ENCODE measurements at regions not wholly inside any gene's neighbourhood (a gene's known extent, or its start where the extent isn't known, plus 50 kb on each side); places are given as distances from the start of the nearest gene placed in this dataset.
"Not testable (repeated sequence)": the region's sequence is repeated elsewhere in the genome, so short reads cannot be mapped to it uniquely, and the experiment has no call there.

DNA sequence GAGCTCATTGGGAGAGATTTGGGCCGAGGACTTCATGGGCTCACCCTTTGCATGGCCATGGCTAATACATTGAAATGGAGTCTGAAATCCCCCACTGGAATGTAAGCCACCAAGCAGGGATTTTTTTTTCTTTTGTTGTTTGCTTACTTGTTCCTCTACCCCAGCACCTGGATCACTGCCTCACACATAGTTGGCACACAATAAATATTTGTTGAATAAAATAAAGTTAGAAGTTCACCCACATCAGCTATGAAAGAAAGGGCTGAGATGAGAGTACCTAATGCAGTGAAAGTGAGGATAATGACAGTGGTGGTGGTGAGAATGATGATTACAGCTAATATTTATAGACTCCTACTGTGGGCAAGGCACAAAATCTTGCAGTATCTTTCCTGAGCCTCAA is 98.1 kb upstream of the ANXA1 start:
- DNase-seq: no peak

DNA sequence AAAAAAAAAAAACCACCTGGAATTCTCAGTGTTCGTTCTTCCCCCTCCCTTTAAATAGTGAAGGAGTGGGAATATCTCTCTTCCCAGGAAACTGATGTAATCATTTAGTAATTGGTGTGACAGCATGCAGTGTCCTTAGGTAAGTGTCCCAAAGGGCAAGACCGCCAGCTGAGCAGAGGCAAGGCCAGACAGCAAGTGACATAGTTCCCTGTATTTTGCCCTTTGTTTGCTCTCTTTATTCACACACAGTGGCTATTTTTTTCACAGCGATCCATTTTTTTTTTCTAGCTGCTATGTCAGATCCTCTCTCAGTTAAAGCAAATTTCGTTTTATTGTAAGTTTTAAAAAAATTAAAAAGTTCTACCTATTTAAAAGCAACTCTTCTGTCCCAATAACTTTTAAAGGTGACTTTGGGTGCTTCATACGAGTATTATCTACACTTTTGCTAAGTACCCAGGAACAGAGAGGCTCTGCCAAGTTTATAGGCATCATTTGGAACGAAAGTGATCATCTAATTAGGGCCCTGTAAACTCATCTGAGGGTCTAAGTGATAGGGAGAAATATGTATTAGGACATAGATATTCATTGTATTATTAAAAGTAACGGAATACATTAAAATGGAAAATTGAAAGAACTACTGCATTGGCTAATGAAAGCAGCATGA is 98.2 kb upstream of the ALDH1A1 start:
- no peak for DNase-seq

DNA sequence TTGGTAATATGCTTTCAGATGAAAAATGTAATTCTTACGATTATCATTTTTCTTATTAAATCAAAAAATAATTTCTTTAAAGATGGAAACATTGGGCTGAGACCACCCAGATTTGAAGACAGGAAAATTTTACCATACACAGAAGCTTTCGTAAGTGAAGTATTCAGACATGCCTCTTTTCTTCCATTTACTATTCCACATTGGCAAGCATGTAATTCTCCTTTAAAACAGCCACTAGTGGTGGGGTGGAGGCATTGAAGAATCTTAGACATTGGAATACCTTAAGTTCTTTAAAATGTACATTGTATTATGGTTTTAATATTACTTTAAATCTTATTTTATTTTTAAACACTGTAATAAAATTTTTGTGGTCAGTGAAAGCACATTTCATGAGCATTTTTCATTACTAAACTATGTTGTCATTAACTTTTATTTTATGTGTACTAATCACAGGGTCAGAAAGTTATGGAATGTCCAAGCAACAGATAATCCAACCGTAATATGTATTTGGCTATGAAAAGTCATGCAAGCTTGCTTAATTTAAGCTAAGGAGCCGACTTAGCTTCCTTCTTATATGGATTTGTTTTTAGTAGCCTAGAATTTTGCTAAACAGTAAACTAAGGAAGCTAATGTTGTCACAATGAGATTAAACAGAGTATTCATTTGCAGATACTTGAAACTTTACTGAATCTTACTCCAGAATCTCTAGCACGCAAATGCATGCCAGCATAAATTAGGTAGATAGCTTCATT is 97.4 kb upstream of the ALDH1A1 start:
- DNase-seq: no peak

DNA sequence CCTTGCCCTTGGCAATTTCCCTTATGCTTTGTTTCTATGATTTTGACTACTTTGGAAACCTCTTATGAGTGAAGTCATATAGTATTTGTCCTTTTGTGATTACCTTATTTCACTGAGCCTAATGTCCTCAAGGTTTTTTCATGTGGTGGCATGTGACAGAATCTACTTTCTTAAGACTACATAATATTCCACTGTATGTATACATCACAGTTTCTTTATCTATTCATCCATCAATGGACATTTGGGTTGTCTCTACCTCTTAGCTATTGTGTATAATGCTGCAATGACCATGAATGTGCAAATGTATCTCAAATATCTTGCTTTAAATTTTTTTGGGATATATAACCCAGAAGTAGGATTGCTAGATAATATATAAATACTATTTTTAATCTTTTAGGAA is 96.4 kb upstream of the ALDH1A1 start:
- no peak for DNase-seq

DNA sequence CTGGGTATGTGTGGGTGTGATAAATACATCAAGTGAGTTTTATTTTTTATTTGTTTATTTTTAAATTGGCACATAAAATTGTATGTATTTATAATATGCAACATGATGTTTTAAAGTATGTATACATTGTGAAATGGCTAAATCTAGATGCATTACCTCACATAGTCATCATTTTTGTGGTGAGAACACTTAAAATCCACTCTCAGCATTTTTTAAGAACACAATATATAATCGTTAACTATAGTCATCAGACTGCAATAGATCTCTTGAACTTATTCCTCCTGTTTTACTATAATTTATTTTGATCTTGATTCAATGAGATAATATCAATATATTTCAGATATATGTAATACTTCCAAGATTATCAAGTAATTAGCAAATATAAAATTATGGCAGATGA is 93.9 kb upstream of the ALDH1A1 start:
- DNase-seq: no peak

DNA sequence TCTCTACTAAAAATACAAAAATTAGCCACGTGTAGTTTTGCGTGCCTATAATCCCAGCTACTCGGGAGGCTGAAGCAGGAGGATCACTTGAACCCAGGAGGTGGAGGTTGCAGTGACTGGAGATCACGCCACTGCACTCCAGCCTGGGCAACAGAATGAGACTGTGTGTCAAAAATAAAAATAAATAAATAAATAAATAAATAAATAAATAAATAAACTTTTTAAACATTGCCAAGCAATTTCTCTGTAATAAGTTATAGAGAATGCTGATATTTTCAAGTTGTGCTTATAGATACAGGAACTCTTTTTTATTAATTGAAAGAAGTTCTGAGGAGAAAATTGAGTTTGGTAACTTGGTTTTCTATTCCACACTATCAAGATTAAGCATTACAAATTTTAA is 91.9 kb upstream of the ALDH1A1 start:
- not testable (repeated sequence) for DNase-seq

DNA sequence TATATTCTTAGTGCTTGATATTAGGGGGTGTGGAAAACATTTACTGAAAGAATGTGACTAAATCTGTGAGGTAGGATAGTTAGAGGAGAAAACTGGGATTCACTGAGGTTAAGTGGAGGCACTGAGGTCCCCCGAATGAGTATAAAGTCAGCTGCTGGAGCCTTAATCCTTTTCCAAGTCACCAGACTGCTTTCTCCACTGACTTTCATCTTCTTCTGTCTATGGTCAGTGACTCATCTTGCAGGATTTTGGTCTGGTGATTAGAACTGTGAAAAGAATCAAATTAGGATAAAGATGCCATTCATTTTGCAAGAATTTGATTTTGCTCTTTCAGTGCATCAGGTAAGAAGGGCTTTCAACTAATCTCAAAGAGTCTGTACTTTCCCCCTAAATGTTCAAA is 89.3 kb upstream of the ALDH1A1 start:
- no peak for DNase-seq

DNA sequence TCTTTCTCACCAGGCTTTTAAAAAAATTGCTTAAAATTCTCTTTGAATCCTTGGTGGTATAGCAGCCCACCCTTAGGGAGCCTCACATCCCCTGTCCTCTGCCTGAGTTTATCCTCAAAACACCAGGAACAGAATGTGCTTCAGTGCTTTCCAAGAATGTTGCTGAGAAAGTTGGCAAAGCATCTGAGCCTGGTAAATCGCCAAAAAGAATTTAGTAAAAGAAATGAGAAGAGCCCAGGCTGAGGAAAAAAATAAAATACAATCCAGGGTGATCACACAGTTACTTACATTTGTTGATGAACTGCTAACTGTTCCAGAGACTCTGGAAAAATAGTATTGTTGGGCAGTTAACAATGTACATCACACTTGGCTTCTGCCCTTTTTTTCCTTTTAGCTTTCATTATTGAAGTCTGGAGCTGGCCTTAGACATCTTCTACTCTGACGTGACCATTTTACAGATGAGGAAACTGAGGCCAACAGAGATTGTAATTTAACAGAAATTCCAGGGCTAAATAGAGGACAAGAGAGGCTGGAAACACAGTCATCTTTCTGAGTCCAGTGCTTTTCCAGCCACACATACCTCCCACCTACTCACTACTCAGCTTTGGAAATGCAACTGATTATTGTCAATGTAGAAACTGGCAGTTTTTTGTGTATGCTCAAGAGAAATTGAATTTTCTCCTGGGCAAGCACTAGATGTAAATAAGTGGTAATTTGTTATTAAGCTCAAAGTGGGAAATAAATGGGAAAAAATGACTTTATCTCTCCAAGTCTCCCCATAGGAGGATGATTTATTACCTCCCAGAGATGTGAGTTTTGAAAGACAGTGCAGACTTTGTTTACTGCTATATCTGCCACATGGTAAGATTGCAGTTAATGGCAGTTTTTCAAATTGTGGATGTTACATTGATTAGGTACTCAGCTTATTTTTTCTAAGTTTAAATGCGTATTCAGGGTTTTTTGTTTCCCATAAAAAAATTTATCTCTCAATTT is 86.7 kb upstream of the ALDH1A1 start:
- DNase-seq: no peak

DNA sequence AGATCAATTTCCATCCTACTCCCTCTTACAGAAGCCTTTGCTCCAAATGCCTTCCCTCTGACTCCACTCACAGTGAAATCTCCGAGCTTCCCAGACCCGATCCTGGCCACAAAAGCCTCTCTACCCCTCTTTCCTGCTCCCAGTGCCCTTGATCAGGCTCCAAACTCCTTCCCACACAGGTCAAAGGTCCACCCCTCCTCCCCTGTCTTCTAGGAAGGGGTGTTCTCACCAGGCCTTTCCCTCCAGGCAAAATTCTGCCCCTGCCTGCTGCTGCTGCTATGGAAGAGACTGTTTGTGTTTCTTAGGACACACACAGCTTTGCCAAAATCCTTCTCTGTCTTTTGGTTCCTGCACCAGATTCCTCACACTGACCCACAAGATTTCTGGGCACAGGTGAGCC is 85.8 kb upstream of the ALDH1A1 start:
- DNase-seq: no peak

DNA sequence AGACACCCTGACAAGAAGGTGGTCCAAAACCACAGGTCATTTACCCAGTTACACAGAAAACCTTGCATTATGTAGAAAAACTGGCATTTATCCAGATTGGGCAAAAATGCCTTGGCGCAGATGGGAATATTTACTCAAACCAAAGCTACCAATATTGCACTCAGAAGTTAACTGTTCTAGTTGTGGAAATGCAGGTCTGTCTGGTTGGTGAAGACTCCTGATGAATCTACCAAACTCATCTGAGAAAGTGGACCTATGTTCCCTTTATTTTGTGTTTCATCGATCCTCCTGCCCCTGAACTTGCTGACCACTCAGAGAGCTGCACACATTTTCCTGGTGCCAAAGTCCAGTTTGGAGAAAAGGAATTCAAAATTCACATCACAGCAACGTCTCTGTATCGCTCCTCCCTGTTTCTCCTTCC is 85.2 kb upstream of the ALDH1A1 start:
- DNase-seq: no peak

DNA sequence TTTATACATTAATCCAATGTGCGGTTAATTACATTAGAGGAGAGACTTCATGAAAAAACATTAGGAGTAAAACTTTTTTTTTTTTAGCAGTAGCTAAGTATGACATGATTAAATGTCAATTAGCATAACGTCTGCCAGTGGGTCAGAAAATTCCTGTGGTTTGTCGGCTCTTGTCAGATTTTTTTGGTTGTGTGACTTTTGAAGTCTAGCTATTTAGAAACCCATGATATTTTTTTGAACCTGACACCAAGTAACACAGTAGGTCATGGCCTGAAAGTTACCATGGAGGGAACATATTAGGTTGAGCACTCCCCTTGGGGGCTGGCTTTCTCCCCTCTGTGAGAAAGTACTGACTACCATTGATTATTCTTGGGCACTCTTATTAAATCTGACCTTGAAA is 84.8 kb upstream of the ALDH1A1 start:
- DNase-seq: no peak

DNA sequence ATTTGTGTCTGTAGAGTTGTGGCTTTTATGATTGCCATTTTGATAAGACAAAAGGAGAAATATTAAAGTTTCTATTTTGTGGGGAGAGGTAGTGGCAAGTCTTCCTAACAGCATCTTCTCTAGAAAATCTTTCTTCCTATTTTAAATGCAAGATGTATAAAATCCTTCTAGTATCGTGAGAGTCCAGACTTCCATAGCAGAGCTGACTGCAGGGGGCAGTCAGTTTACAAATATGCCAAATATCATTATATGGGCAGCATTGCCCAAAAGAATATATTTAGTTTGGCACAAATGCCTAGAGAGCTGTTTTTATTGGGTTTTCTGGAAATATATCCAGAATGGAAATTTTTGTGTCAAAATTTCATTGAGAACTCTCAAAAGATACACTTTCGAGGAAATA is 82.1 kb upstream of the ALDH1A1 start:
- DNase-seq: no peak

DNA sequence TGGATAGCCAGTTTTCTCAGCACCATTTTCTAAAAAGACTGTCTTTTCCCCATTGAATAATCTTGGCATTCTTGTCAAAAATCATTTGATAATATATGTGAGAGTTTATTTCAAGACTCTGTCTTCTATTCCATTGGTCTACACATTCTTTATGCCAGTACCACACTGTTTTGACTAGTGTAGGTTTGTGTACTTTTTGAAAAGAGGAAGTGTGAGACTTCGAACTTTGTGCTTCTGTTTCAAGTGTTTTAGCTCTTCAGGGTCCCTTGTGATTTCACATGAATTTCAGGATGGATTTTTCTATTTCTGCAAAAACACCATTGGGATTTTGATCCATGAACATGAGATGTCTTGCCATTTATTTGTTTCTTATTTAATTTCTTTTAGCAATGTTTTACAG is 78.5 kb upstream of the ALDH1A1 start:
- DNase-seq: no peak

DNA sequence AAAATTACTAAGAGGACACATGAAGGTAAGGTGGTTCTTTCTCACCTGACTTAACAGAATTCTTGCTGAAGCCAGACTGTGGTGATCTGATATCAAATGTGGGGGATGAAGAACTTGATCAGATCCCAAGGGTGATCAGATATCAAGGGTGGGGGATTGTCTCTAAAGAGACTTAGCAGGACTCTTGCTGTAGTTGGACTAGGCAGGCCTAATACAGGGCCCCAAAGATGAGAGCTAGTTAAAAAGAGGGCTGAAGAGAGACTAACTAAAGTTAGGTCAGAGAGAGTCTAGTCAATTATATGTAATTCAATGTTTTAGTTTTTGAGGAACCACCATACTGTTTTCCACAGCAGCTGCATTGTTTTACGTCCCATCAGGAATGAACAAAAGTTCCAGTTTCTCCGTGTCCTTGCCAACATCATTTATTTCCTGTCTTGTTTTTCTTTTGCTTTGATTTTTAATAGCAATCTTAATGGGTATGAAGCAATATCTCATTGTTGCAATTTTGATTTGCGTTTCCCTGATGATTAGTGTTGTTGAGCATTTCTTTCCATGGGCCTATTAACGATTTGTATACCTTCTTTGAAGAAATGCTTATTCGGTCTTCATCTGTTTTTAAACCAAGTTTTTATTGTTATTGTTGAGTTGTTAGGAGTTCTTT is 77.6 kb upstream of the ALDH1A1 start:
- no peak for DNase-seq

DNA sequence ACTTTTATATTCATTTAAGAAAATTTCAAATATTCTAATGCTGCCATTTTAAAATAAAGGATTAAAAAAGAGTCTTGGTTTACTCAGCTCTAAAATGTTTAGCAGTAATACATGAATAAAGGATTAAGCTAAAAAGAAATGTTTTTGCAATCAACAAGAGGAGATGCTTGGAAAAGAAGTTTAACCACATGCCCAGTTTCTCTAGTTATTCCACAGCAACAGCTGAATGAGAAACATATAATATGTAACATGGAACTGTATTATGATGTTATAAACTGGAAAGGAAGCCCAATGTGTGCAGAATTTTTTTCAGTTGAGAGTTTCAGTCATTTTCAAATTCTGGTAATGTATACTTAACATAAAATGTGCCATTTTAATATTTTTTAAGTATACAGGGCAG is 76.5 kb upstream of the ALDH1A1 start:
- no peak for DNase-seq

DNA sequence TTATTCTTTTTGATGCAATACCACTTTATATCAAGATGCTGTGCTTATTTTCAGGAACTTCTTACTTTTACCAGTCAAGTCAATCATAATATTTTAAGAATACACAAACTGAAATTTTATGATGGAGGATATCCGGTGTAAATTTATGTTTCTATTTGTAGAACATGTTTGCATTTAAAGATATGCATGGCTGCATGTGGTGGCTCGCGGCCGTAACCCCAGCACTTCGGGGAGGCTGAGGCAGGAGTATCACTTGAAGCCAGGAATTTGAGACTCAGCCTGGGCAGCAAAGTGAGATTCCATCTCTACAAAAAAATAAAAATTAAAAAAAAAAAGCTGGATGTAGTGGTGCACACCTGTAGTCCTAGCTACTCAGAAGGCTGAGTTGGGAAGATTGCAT is 73.5 kb upstream of the ALDH1A1 start:
- DNase-seq: no peak

DNA sequence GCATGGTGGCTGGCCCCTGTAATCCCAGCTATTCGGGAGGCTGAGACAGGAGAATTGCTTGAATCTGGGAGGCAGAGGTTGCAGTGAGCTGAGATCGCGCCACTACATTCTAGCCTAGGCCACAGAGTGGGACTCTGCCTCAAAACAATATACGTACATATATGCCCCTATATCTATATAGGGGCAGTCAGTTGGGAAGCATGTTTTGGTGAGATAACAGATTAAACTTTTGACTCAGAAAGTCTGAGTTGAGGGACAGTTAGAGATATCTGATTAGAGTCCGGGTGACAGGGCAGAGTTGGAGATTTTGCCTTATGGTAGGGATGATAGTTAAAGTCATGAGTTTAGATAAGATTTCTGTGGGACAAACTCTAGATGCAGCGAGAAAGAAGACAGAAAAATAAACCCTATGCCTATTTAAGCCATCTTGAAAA is 71.8 kb upstream of the ALDH1A1 start:
- DNase-seq: no peak

DNA sequence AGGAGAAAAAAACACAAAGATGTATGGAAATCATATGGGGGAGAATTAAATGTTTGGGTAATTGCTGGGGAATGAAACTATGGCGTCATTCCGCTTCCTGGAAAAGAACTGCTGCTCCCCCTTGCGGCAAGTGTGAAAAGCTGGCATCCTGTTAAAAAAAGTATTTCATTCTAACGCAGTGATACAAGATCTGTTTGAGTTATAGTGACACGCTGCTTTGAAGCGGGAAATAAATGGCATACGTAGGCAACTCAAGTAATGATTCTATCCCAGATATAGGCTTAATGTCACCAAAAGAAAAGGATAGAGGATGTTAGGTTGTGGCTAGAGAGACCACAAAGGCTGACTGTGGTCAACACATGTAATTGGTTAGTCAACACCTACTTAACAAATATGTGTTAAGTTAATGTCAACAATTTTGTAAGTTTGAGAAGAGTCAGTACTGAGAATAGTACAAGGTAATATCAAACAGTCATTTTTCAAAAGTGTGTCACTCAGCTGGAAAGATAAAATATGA is 70.2 kb upstream of the ALDH1A1 start:
- DNase-seq: peak; percentile 41

DNA sequence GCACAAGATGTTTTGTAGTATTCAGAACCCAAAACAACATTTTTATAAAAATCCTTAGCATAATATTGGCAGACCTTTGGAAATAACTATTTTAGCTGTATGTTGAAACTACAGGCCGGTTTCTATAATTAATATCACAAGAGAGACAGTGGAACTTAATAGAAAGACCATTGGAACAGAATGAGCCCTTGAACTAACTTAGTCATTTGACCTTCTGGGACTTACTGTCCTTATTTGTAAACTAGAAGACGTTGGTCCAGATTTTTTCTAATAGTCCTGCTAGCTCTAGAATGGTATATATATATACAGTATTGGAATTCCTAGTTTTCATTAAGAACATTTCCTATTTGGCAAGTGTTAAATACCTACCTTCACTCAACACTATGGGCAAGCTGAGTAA is 69.5 kb upstream of the ALDH1A1 start:
- no peak for DNase-seq

DNA sequence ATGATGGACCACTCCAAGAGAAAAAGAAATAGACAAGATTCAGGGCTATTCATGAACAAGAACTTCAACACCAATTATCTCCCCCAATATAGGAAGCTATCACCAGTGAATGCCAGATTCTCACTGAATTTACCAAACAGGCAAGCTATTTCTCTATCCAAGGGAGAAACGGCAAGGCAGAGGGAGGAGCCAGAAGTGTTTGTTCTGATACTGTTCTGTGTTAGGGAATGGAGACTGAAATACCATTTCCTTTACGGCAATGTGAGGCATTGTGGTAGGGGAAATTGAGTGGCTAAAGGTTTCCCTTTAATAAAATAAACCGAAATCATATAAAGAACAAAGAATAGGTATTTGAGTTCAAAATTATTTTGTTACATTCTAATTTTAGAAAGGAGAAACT is 68.0 kb upstream of the ALDH1A1 start:
- DNase-seq: no peak

DNA sequence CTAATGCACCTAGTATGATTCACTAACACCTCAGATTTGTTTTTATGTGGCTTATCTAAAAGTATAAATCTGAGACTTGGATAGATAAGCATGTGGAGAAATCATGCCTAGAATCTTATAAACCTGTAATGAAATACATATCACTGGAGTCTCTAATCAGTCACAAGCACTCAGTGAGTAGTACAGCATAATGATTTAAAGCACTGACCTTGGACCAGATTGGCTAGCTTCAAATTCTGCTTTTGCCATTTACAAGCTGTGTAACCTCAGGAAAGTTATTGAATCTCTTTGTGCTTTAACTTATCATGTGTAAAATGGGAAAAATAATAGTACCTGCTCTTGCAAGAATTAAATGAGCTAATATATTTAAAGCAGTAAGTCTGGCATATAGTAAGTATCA is 61.2 kb upstream of the ALDH1A1 start:
- no peak for DNase-seq

DNA sequence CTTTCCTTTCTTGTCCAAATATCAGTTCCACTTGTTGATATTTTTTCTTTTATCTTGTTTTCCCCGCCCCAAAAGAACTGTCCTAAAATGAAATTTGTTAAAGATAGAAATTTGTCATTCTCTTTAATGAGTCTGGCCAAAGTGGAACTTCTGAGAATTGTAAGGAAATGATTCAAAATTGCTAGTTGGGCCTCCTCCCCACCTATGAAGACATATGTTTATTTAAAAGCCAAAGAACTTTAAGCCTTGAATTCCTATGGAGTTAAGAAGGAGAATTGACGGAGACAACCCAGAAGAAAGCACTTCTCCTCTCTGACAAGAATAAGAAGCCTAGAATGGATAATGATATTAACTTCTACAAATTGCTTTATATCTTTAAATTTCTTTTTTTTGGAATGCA is 59.1 kb upstream of the ALDH1A1 start:
- no peak for DNase-seq

Measured in CD4-positive, alpha-beta T cell treated with Interleukin-12 subunit alpha and Interleukin-12 subunit beta, for 1 hour (primary cell).